Stimulated activated memory B cell treated with anti-CD40 and anti-IgM and Interleukin-4, amounts not matched to agents 10 μg/mL and 1 μg/mL and 100 μg/mL, for 72 hours (primary cell): ENCODE measurements at regions not wholly inside any gene's neighbourhood (a gene's known extent, or its start where the extent isn't known, plus 50 kb on each side); places are given as distances from the start of the nearest gene placed in this dataset.

Source experiments
- ATAC-seq: fragments of 150-1000 bp; cut with Tn5 transposase; 2 replicates; pipeline ENCODE4 v1.10.0; 2021
- H3K27ac Mint-ChIP-seq: one replicate; pipeline ENCODE4 v1.8.0; 2022; ENCODE audit warnings: mild to moderate bottlenecking, mixed read lengths
- H3K27me3 Mint-ChIP-seq: one replicate; pipeline ENCODE4 v1.8.0; 2022; ENCODE audit warnings: mixed read lengths
- H3K36me3 Mint-ChIP-seq: one replicate; pipeline ENCODE4 v1.8.0; 2022; ENCODE audit warnings: mixed read lengths
- H3K4me1 Mint-ChIP-seq: one replicate; pipeline ENCODE4 v1.8.0; 2022; ENCODE audit warnings: mixed read lengths
- H3K4me3 Mint-ChIP-seq: one replicate; pipeline ENCODE4 v1.8.0; 2022; ENCODE audit warnings: mild to moderate bottlenecking, moderate library complexity, mixed read lengths
- H3K9me3 Mint-ChIP-seq: one replicate; pipeline ENCODE4 v1.8.0; 2022; ENCODE audit warnings: mixed read lengths

DNA sequence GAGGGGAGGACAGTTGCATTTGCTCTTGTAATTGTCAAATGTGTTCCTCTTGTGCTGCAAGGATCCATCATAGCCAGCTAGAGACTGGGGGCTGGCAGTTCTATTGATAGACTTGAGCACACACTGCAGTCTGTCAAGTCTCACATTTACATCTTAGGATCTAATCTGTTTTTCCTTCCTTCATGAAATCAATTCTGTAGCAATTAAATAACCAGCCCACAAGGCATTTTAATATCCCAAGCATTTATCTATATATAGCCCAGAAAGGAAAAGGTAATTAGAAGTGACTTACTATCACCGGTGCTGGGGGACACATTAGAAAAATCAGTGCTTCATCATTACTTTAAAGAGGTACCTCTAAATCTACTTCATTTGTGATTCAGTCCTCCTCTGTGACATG is 143.0 kb upstream of the STXBP5 start:
- Mint-ChIP-seq H3K4me1 (peaks cover 7% of the 10 kb centered on the region), H3K27ac (no peak overlapping the region), H3K4me3 (no peak overlapping the region), H3K36me3 (no peaks in the 10 kb centered on the region), H3K27me3 (no peaks in the 10 kb centered on the region), H3K9me3 (no peaks in the 10 kb centered on the region)
- ATAC-seq, result no peak

DNA sequence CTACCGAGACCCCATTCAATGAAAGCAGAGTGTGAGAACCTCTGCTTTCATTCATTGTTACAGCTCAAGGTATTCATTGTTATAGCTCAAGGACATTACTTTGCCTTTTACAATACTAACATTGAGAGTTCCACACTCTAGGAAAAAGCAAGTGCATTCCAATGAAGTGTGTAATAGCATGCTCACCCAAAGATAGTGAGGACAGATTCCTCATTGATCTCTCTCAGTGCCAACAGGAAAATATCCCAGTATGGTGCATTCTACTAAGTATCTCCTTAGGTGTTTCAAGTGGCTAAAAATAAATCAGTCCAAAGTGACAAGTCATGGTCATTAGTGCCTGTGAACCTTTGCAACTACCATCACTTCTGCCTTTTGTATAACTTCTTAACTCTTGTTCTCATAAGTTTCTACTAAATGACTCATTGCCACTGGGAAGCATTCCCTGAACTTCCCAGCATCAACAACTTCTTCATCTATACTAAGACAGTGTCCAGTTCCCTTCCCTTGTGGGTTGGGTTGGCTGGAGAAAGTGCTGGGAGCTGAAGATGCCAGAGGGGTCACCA is 140.7 kb upstream of the STXBP5 start:
- Mint-ChIP-seq H3K36me3 (no peaks in the 10 kb centered on the region), H3K9me3 (no peaks in the 10 kb centered on the region), H3K4me1 (peaks cover 7% of the 10 kb centered on the region), H3K27ac (no peak overlapping the region), H3K27me3 (no peaks in the 10 kb centered on the region), H3K4me3 (no peak overlapping the region)
- ATAC-seq, result no peak

DNA sequence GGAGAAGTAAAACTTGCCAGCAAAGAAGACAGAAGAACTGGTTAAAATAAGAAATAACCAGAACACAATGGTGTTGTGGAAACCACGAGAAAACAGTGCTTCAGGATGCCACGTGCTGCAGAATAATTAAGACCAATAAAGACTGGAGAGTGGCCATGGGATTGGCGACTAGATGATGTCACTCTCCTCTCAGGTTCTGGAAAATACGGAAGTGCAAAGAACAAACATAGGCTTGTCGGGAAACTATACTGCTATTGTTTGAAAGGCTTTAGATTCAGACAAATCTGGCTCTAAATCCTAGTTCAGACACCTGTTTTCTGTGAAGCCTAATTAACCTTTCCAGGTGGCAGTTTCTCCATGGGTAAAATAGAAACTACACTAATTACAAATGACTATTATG is 138.4 kb upstream of the STXBP5 start:
- Mint-ChIP-seq H3K9me3 (peaks cover 4% of the 10 kb centered on the region), H3K27ac (no peak overlapping the region), H3K27me3 (no peaks in the 10 kb centered on the region), H3K4me1 (peaks cover 7% of the 10 kb centered on the region), H3K36me3 (no peaks in the 10 kb centered on the region), H3K4me3 (no peak overlapping the region)
- ATAC-seq, result no peak

DNA sequence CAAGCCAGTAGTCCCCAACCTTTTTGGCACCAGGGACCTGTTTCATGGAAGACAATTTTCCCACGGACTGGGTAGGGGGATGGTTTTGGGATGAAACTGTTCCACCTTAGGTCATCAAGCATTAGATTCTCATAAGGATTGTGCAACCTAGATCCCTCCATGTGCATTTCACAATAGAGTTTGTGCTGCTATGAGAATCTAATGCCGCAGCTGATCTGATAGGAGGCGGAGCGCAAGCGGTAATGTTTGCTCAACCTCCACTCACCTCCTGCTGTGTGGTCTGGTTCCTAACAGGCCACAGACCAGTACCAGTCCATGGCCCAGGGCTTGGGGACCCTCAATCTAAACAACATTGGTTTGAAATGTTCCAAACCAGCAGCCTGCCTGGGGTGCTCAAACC is 137.0 kb upstream of the STXBP5 start:
- no peak for ATAC-seq
- no peaks in the 10 kb centered on the region for H3K27me3 Mint-ChIP-seq
- H3K9me3 Mint-ChIP-seq, result peaks cover 4% of the 10 kb centered on the region
- no peaks in the 10 kb centered on the region for H3K36me3 Mint-ChIP-seq
- H3K27ac Mint-ChIP-seq, result no peak overlapping the region
- peaks cover 7% of the 10 kb centered on the region for H3K4me1 Mint-ChIP-seq
- H3K4me3 Mint-ChIP-seq, result no peak overlapping the region

DNA sequence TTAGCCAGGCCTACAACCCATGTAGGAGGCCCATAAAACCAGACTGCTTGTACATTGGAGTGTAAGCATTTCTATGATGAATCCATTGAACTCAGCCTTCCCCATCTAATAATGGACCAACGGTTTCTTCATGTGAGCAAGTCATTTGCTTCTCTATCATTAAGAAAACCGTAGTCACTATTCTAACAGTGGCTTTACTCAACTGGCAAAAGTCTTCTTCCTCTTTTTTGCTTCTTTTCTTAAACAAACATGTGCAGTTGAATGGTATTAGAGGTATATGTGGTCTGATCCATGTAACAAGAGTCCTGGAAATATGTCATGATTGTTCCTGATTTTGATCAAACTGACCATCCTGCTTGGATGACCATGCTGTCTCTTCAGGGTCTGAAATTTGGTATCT is 132.4 kb upstream of the STXBP5 start:
- no peaks in the 10 kb centered on the region for H3K4me1 Mint-ChIP-seq
- H3K9me3 Mint-ChIP-seq, result peaks cover 4% of the 10 kb centered on the region
- no peaks in the 10 kb centered on the region for H3K36me3 Mint-ChIP-seq
- no peak for ATAC-seq
- no peak overlapping the region for H3K4me3 Mint-ChIP-seq
- H3K27me3 Mint-ChIP-seq, result no peaks in the 10 kb centered on the region
- H3K27ac Mint-ChIP-seq, result no peak overlapping the region

DNA sequence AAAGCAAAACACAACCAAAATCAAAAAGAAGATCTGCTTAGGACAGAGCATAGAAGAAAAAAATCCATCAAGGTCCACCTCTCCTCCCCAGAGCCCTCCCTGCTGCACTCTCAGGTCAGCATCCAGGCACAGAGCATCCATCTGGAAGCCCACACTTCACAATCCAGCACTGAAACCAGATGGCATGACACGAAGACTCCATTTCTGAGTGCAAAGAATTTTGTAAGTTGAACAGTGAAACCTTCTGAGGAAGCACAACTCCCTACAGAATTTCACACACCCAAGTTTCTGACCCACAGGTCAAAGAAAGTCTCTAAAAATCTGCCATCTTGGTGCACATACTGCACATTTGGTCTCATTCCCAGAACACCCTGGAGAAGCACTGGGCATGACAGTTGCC is 128.8 kb upstream of the STXBP5 start:
- no peaks in the 10 kb centered on the region for H3K27me3 Mint-ChIP-seq
- H3K36me3 Mint-ChIP-seq, result no peaks in the 10 kb centered on the region
- no peak overlapping the region for H3K27ac Mint-ChIP-seq
- H3K9me3 Mint-ChIP-seq, result no peaks in the 10 kb centered on the region
- ATAC-seq, result peak; percentile 28
- H3K4me1 Mint-ChIP-seq, result no peaks in the 10 kb centered on the region
- no peak overlapping the region for H3K4me3 Mint-ChIP-seq

DNA sequence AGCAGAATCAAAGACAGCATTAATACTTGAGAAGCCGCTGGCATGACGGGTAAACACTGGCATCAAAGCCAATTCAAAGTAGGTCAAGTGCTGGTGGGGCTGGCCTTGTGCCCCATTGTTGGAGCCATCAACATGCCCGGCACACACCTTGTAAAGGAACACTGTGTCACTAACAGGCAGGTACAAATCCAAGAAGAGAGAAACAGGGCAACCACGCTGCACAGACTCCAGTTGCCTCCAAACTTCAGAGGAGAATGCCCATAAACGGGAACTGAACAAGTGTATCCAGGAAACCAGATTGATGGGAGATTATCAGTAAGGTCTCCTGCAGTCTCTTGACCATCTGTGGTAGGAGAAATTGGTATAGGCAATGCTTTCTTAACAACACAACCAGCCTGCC is 127.0 kb upstream of the STXBP5 start:
- no peak overlapping the region for H3K4me3 Mint-ChIP-seq
- H3K36me3 Mint-ChIP-seq, result no peaks in the 10 kb centered on the region
- no peaks in the 10 kb centered on the region for H3K9me3 Mint-ChIP-seq
- H3K27me3 Mint-ChIP-seq, result no peaks in the 10 kb centered on the region
- H3K4me1 Mint-ChIP-seq, result no peaks in the 10 kb centered on the region
- ATAC-seq, result no peak
- H3K27ac Mint-ChIP-seq, result no peak overlapping the region

DNA sequence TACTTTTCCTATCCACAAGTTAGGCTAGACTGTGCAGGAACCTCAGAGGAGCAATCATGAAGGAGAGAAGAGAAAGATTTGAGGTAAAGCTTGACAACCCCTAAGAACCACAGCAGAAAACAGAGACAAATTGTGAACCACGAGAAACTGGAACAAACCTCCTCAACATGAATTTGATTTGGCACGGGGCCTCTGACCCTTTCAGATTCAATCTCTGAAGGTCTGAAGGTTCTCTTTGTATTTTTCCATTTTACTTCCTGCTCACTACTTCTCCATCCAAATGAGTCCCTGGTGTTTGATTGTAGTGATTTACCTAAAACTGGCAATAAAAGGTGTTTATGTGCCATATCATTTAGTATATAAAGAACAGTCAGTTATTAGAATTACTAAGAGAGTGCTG is 126.1 kb upstream of the STXBP5 start:
- no peak overlapping the region for H3K4me3 Mint-ChIP-seq
- H3K27ac Mint-ChIP-seq, result no peak overlapping the region
- no peaks in the 10 kb centered on the region for H3K9me3 Mint-ChIP-seq
- no peaks in the 10 kb centered on the region for H3K36me3 Mint-ChIP-seq
- no peak for ATAC-seq
- no peaks in the 10 kb centered on the region for H3K27me3 Mint-ChIP-seq
- no peaks in the 10 kb centered on the region for H3K4me1 Mint-ChIP-seq

DNA sequence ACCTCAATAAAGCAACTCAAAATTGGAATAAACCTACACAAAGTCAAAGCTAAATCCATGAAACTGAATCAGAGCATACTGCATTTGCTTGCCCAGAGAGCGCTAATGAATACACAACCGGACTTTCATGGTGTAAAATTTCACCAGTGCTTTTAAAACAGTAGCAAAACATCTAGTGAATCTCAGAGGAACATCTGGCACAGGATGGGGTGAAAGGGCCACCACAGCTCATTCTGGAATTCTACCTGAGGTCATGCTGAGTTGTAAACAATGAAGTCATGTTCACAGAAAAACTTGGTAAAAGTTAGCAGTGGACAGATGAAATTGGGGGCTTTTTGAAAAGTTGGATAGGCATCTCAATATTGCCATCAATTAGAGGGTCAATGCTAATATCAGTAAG is 125.6 kb upstream of the STXBP5 start:
- Mint-ChIP-seq H3K9me3 (no peaks in the 10 kb centered on the region), H3K27me3 (no peaks in the 10 kb centered on the region), H3K4me3 (no peak overlapping the region), H3K36me3 (no peaks in the 10 kb centered on the region), H3K4me1 (no peaks in the 10 kb centered on the region), H3K27ac (no peak overlapping the region)
- ATAC-seq, result no peak

DNA sequence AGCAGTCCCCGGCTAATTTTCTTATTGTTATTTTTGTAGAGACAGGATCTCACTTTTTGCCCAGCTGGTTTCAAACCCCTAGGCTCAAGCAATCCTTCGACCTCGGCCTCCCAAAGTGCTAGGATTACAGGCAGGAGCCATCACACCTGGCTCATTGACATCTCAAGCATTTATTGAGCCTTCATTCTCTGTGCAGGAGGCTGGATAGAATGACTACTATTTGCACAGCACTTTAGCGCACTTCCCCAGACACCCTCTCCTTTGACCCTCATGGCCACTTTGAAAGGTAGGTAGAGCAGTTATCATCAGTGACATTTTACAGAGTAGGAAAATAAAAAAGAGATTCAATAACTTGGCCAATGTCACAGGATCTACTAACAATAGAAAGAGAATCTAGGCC is 124.0 kb upstream of the STXBP5 start:
- H3K9me3 Mint-ChIP-seq, result no peaks in the 10 kb centered on the region
- H3K27ac Mint-ChIP-seq, result no peak overlapping the region
- no peaks in the 10 kb centered on the region for H3K27me3 Mint-ChIP-seq
- H3K4me1 Mint-ChIP-seq, result no peaks in the 10 kb centered on the region
- no peaks in the 10 kb centered on the region for H3K36me3 Mint-ChIP-seq
- no peak overlapping the region for H3K4me3 Mint-ChIP-seq
- ATAC-seq, result no peak

DNA sequence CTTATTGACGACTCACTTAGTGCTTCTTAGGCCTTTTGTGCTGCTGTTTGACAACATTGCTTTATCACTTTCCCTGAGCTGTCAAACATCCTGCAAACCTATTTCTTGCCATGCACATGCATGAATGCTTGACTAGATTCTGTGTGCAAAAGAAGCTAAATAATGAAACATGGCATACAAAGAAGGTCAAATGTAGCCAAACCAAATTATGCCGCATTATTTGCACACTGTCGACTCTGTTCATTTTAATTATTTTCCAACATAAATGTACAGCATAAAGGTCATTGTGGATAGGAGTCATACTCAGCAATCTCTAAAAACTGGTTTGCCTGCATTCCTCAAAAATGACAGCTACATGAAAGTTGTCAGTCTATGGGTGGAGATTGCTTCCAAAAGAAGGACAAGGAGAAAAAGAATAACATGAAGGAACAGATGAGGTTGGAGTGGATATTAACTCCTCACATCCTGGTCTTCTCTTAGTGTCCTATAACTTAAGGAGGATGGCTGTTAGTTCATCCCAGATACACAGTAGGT is 123.1 kb upstream of the STXBP5 start:
- no peaks in the 10 kb centered on the region for H3K36me3 Mint-ChIP-seq
- H3K4me3 Mint-ChIP-seq, result no peak overlapping the region
- no peak for ATAC-seq
- H3K9me3 Mint-ChIP-seq, result no peaks in the 10 kb centered on the region
- H3K27ac Mint-ChIP-seq, result no peak overlapping the region
- no peaks in the 10 kb centered on the region for H3K27me3 Mint-ChIP-seq
- H3K4me1 Mint-ChIP-seq, result no peaks in the 10 kb centered on the region

DNA sequence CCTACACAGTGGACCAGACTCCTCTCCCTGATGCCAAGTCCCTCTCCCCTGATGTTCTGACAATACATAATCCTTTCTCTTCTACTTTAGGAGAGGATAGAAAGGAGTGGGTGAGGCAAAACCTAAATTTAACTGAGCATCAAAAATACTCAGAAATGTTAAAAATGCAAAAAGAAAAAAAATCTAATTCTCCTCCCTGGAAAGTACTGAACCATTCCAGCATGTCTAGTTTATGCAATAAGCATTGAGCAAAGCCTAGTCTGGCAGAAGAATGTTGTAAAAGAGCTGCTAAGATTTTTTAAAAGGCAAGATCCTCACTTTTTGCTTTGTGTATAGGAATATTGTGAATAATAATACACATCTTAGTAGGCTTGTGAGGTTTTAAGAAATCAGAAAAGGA is 116.6 kb upstream of the STXBP5 start:
- Mint-ChIP-seq H3K27ac (no peak overlapping the region), H3K9me3 (peaks cover 2% of the 10 kb centered on the region), H3K4me3 (no peak overlapping the region), H3K36me3 (no peaks in the 10 kb centered on the region), H3K4me1 (no peaks in the 10 kb centered on the region), H3K27me3 (no peaks in the 10 kb centered on the region)
- no peak for ATAC-seq

DNA sequence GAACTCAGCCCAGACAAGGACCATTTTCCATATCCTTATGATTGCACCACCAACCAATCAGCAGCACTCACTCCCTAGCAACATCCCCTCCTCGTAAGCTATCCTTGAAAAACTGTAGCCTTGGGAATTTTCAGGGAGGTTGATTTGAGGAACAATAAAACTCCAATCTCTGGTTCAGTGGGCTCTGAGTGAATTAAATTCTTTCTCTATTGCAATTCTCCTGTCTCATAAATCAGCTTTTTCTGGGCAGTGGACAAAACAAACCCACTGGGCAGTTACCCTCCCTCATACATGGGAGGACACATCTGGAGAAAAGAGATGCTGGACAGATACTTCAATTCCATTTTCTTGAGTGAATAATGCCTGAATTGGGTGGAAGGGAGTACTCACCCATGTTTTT is 115.4 kb upstream of the STXBP5 start:
- ATAC-seq, result no peak

DNA sequence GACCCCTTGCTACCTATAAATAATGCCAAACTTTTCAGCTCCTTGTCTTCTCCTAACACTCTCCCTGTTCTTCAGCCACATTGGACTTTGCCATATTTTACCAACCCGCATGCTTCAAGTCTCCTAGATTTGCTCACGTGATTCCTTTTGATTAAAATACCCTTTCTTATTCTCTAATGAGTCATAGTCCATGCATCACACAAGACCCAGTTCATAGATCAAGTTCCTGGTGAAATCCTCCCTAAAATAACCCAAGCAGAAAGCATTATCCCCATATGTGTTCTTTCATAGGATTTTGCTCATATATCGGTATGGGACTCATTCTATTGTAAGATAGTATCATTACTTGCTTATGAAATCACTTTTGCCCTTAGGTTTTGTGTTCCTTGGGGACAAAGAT is 108.9 kb upstream of the STXBP5 start:
- Mint-ChIP-seq H3K4me1 (no peaks in the 10 kb centered on the region), H3K36me3 (no peaks in the 10 kb centered on the region), H3K27me3 (peaks cover 8% of the 10 kb centered on the region), H3K27ac (no peak overlapping the region), H3K4me3 (no peak overlapping the region), H3K9me3 (no peaks in the 10 kb centered on the region)
- ATAC-seq, result no peak

More for the DNA sequence above, 115.4 kb upstream of the STXBP5 start:
- H3K36me3 Mint-ChIP-seq, result no peaks in the 10 kb centered on the region
- H3K4me3 Mint-ChIP-seq, result no peak overlapping the region
- no peak overlapping the region for H3K27ac Mint-ChIP-seq
- no peaks in the 10 kb centered on the region for H3K4me1 Mint-ChIP-seq
- H3K27me3 Mint-ChIP-seq, result no peaks in the 10 kb centered on the region
- peaks cover 2% of the 10 kb centered on the region for H3K9me3 Mint-ChIP-seq

DNA sequence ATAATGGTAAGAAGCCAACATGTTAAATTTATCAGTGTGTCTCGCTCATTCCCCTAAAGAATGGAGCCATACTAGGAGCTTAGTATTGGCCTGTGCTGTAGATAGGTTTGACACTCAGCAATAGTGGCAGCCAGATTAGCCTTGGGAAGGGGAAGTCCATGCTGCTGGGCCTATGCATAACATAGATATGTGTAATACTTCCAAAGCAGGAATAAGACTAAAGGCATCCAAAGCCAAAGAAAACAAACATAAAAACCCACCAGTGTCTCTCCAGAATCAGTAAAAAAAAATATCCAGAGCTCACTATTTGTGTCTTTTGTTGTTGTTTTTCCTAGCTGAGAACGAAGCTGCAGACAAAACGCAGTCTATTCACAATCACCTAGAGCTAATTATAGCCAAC is 104.2 kb upstream of the STXBP5 start:
- no peak for ATAC-seq
- Mint-ChIP-seq H3K36me3 (no peaks in the 10 kb centered on the region), H3K27me3 (peaks cover 8% of the 10 kb centered on the region), H3K9me3 (no peaks in the 10 kb centered on the region), H3K4me3 (no peak overlapping the region), H3K4me1 (peaks cover 7% of the 10 kb centered on the region), H3K27ac (no peak overlapping the region)

DNA sequence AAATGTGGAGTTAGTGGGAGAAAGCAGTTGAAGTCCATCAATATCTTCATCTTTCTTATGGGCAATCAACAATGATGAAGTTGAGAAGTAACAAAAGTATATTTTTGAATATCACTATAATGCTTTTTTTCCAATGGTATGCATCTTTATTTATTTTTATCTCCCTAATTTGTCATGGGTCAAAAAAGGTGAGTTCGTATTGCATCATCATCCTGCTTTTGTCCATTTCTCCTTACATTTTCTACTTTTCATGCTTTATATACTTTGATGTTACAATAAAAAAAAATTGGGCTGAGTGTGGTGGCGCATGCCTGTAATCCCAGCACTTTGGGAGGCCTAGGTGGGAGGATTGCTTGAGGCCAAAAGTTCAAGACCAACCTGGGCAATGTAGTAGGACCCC is 101.2 kb upstream of the STXBP5 start:
- no peaks in the 10 kb centered on the region for H3K36me3 Mint-ChIP-seq
- no peak overlapping the region for H3K27ac Mint-ChIP-seq
- H3K9me3 Mint-ChIP-seq, result no peaks in the 10 kb centered on the region
- no peak overlapping the region for H3K4me3 Mint-ChIP-seq
- peaks cover 7% of the 10 kb centered on the region for H3K4me1 Mint-ChIP-seq
- H3K27me3 Mint-ChIP-seq, result no peaks in the 10 kb centered on the region
- ATAC-seq, result no peak

DNA sequence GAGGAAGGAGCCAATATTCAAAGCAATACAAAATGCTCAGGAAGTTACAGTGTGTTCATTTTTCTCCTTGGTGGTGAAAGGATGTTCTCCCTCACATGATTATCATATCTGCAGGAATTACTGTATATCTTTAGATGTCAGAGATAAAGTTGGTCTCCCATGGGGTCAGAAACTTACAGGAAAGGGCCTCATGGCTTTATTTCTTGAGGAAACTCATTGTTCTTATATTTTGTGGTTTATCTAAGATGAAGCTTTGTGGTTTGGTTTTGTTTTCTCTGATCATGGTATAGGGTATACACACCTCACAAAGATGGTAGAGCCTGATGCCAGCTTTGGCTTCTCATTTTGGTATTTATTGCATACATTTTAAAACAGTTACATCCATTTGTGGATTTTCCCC is 100.5 kb upstream of the STXBP5 start:
- no peak overlapping the region for H3K27ac Mint-ChIP-seq
- ATAC-seq, result no peak
- H3K27me3 Mint-ChIP-seq, result no peaks in the 10 kb centered on the region
- peaks cover 7% of the 10 kb centered on the region for H3K4me1 Mint-ChIP-seq
- no peak overlapping the region for H3K4me3 Mint-ChIP-seq
- H3K9me3 Mint-ChIP-seq, result no peaks in the 10 kb centered on the region
- H3K36me3 Mint-ChIP-seq, result no peaks in the 10 kb centered on the region
